HEK293 (cell line): ENCODE measurements at regions not wholly inside any gene's neighbourhood (a gene's known extent, or its start where the extent isn't known, plus 50 kb on each side); places are given as distances from the start of the nearest gene placed in this dataset.
"Not testable (repeated sequence)": the region's sequence is repeated elsewhere in the genome, so short reads cannot be mapped to it uniquely, and the experiment has no call there.

Source experiments
- CTCF ChIA-PET: fragments of 350-600 bp; formaldehyde crosslinking; extraction: SDS; loops from one replicate; lab custom pipeline; 2021; ENCODE audit warnings: antibody characterized with exemption; lab: Yijun Ruan, JAX
- POLR2A ChIA-PET: fragments of 300-600 bp; formaldehyde crosslinking; extraction: SDS; loops from one replicate; lab custom pipeline; 2020; ENCODE audit warnings: antibody characterized with exemption, inconsistent platforms; lab: Yijun Ruan, JAX
- H3K27ac ChIP-seq: fragments of 200-500 bp; sonication (Bioruptor generic); 2 replicates; pipeline ENCODE4 v1.5.1; 2014; ENCODE audit warnings: low read depth, low read length, control low read depth, inconsistent platforms; ENCODE audit errors: extremely low read depth
- H3K36me3 ChIP-seq, 2 experiments: fragments of 200-500 bp in 1 of 2; sonication (Bioruptor generic) in 1 of 2; 1 replicate in 1 of 2; 2 replicates in 1 of 2; pipeline ENCODE4 v1.5.1; 2014 to 2017; ENCODE audit warnings: inconsistent platforms in 2 of 2, low read length in 2 of 2; ENCODE audit not compliant: control insufficient read depth in 2 of 2, insufficient read depth in 1 of 2
- H3K4me1 ChIP-seq: fragments of 200-500 bp; sonication (Bioruptor generic); 2 replicates; pipeline ENCODE4 v1.5.1; 2014; ENCODE audit warnings: mild to moderate bottlenecking, low read length, inconsistent platforms; ENCODE audit not compliant: control insufficient read depth, insufficient read depth
- H3K4me3 ChIP-seq: 2 replicates; pipeline ENCODE4 v1.5.1; 2011; ENCODE audit warnings: low read depth, mild to moderate bottlenecking, control low read depth, low read length, moderate library complexity
- H3K9me3 ChIP-seq: fragments of 200-500 bp; sonication (Bioruptor generic); 2 replicates; pipeline ENCODE4 v1.5.1; 2014; ENCODE audit warnings: low read depth, low read length, inconsistent platforms; ENCODE audit not compliant: control insufficient read depth, insufficient read depth
- GLI4 ChIP-seq: fragments of 450-650 bp; formaldehyde crosslinking; IDR thresholded peaks from 2 replicates; pipeline ENCODE4 v1.5.1; 2016; ENCODE audit warnings: missing biosample characterization, missing genetic modification characterization
- GLIS2 ChIP-seq: fragments of 450-650 bp; formaldehyde crosslinking; IDR thresholded peaks from 2 replicates; pipeline ENCODE4 v1.5.1; 2016; ENCODE audit warnings: missing biosample characterization, missing genetic modification characterization
- SCRT2 ChIP-seq: fragments of 450-650 bp; formaldehyde crosslinking; IDR thresholded peaks from 2 replicates; pipeline ENCODE4 v1.5.1; 2016; ENCODE audit warnings: missing biosample characterization, missing genetic modification characterization
- YY1 ChIP-seq: fragments of 450-650 bp; formaldehyde crosslinking; IDR thresholded peaks from 2 replicates; pipeline ENCODE4 v1.5.1; 2018; ENCODE audit warnings: missing biosample characterization, missing genetic modification characterization
- ZNF132 ChIP-seq: fragments of 450-650 bp; formaldehyde crosslinking; IDR thresholded peaks from 2 replicates; pipeline ENCODE4 v1.5.1; 2017; ENCODE audit warnings: missing biosample characterization, missing genetic modification characterization, borderline replicate concordance
- ZNF138 ChIP-seq: fragments of 450-650 bp; formaldehyde crosslinking; IDR thresholded peaks from 2 replicates; pipeline ENCODE4 v1.5.1; 2016; ENCODE audit warnings: missing biosample characterization, missing genetic modification characterization, borderline replicate concordance
- ZNF202 ChIP-seq: fragments of 450-650 bp; formaldehyde crosslinking; IDR thresholded peaks from 2 replicates; pipeline ENCODE4 v1.5.1; 2016; ENCODE audit warnings: missing biosample characterization, missing genetic modification characterization, borderline replicate concordance
- ZNF341 ChIP-seq: fragments of 450-650 bp; formaldehyde crosslinking; IDR thresholded peaks from 2 replicates; pipeline ENCODE4; 2016; ENCODE audit warnings: low read depth, missing biosample characterization, missing genetic modification characterization
- ZNF530 ChIP-seq: fragments of 450-650 bp; formaldehyde crosslinking; IDR thresholded peaks from 2 replicates; pipeline ENCODE4 v1.5.1; 2016; ENCODE audit warnings: low read depth, missing biosample characterization, missing genetic modification characterization
- ZNF558 ChIP-seq: fragments of 450-650 bp; formaldehyde crosslinking; IDR thresholded peaks from 2 replicates; pipeline ENCODE4 v1.5.1; 2016; ENCODE audit warnings: missing biosample characterization, missing genetic modification characterization
- ZNF747 ChIP-seq: fragments of 450-650 bp; formaldehyde crosslinking; IDR thresholded peaks from 2 replicates; pipeline ENCODE4 v1.5.1; 2016; ENCODE audit warnings: missing biosample characterization, missing genetic modification characterization
- ZSCAN23 ChIP-seq: fragments of 450-650 bp; formaldehyde crosslinking; IDR thresholded peaks from 2 replicates; pipeline ENCODE4 v1.5.1; 2016; ENCODE audit warnings: missing biosample characterization, missing genetic modification characterization
- TF ChIP-seq, protein P1 (sequence below): fragments of 450-650 bp; formaldehyde crosslinking; IDR thresholded peaks from 2 replicates; pipeline ENCODE4 v1.5.1; 2017; ENCODE audit warnings: missing biosample characterization, missing genetic modification characterization
- TF ChIP-seq, protein P2 (sequence below): fragments of 450-650 bp; formaldehyde crosslinking; IDR thresholded peaks from 2 replicates; pipeline ENCODE4 v1.5.1; 2016; ENCODE audit warnings: missing biosample characterization, missing genetic modification characterization
- TF ChIP-seq, protein P3 (sequence below): fragments of 450-650 bp; formaldehyde crosslinking; IDR thresholded peaks from 2 replicates; pipeline ENCODE4 v1.5.1; 2016; ENCODE audit warnings: missing biosample characterization, missing genetic modification characterization, borderline replicate concordance
- TF ChIP-seq, protein P4 (sequence below): fragments of 450-650 bp; formaldehyde crosslinking; IDR thresholded peaks from 2 replicates; pipeline ENCODE4 v1.5.1; 2016; ENCODE audit warnings: missing biosample characterization, missing genetic modification characterization, borderline replicate concordance

DNA sequence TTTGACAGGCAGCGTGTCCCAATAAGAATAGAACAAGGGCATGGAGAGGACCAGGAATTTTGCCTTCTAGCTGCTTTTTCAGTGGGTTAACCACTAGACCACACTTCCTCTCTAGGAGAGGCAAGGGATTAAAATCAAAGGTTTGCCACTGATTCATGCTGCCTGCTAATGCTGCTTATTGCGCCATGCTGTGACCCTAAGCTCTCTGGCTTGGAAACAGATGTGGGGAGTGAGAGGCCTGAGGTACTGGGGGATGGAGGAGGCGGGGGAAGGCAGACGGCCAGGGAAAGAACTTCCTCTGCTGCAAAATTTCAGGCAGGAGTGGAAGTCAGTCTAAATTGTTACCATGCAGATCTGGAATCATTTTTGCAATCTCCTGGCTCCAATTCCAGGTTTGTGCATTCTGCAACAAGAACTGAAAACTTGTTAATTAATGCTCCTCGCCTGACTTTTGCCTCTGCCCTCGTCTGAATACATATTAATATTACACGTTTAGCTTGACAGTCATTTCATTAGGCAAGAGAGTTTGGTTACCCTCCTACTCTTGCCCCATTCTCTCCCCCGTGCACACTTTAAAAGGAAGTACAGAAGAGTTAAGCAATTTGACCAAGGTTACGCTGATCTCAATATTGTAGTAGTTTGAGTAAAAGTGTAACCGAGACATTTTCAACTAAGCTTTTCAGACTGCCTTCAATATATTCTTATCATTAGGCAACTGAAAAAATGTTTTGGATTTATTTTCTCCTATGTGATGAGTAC lies 121.7 kb upstream of the SPRED1 start:
- ChIA-PET POLR2A (no interaction called here), CTCF (interaction anchor here (0.6 kb wide), 2 partner anchors 49 to 126 kb away, joined by 3 to 5 read pairs; no protein-coding TSS in a partner anchor)
- no peaks in the 10 kb centered on the region for H3K9me3 ChIP-seq
- no peak for TF ChIP-seq ZNF341 (tag by site-specific recombination)
- no peak for TF ChIP-seq ZSCAN23 (tag by site-specific recombination)
- no peak for TF ChIP-seq GLI4
- TF ChIP-seq, protein P1, sequence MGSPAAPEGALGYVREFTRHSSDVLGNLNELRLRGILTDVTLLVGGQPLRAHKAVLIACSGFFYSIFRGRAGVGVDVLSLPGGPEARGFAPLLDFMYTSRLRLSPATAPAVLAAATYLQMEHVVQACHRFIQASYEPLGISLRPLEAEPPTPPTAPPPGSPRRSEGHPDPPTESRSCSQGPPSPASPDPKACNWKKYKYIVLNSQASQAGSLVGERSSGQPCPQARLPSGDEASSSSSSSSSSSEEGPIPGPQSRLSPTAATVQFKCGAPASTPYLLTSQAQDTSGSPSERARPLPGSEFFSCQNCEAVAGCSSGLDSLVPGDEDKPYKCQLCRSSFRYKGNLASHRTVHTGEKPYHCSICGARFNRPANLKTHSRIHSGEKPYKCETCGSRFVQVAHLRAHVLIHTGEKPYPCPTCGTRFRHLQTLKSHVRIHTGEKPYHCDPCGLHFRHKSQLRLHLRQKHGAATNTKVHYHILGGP (tag by site-specific recombination): no peak
- TF ChIP-seq, all 188 proteins: peak for 0
- no peaks in the 10 kb centered on the region for H3K36me3 ChIP-seq
- no peak overlapping the region for H3K27ac ChIP-seq
- no peak overlapping the region for H3K4me3 ChIP-seq
- H3K4me1 ChIP-seq: peaks cover 3% of the 10 kb centered on the region; the same call in 1 of the 2 replicates

DNA sequence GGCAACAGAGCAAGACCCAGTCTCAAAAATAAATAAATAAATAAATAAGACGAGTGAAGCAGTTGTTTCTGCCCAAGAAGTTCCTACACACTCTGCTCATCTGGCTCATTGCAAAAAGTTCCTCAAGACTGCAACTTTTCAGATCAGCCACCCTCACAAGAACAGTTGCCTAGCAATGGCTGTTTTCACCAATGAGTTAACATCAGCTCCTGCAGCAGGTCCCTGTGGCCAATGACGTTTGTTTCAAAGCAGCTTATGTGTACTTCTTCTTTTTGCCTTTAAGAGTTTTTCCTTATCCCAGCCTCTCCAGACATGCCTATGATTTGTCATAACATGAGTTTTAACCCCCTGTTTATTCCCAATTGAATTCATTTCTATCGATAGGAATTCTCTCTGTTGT lies 118.4 kb upstream of the SPRED1 start:
- ChIA-PET POLR2A (interaction anchor here (0.6 kb wide), 1 partner anchor 117 kb away, joined by 4 read pairs; no protein-coding TSS in a partner anchor), CTCF (no interaction called here)
- no peaks in the 10 kb centered on the region for H3K4me1 ChIP-seq
- H3K9me3 ChIP-seq: no peaks in the 10 kb centered on the region
- no peaks in the 10 kb centered on the region for H3K36me3 ChIP-seq
- TF ChIP-seq ZNF138 (tag by site-specific recombination): no peak
- TF ChIP-seq SCRT2 (tag by site-specific recombination): peak; percentile 74
- TF ChIP-seq, protein P2, sequence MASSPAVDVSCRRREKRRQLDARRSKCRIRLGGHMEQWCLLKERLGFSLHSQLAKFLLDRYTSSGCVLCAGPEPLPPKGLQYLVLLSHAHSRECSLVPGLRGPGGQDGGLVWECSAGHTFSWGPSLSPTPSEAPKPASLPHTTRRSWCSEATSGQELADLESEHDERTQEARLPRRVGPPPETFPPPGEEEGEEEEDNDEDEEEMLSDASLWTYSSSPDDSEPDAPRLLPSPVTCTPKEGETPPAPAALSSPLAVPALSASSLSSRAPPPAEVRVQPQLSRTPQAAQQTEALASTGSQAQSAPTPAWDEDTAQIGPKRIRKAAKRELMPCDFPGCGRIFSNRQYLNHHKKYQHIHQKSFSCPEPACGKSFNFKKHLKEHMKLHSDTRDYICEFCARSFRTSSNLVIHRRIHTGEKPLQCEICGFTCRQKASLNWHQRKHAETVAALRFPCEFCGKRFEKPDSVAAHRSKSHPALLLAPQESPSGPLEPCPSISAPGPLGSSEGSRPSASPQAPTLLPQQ: no peak
- no peak overlapping the region for H3K27ac ChIP-seq
- H3K4me3 ChIP-seq: no peak overlapping the region

DNA sequence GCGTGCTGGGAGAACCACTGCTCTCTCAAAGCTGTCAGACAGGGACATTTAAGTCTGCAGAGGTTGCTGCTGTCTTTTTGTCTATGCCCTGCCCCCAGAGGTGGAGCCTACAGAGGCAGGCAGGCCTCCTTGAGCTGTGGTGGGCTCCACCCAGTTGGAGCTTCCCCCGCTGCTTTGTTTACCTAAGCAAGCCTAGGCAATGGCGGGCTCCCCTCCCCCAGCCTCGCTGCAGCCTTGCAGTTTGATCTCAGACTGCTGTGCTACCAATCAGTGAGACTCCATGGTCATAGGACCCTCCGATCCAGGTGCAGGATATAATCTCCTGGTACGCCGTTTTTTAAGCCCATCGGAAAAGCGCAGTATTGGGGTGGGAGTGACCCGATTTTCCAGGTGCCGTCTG lies 110.4 kb upstream of the SPRED1 start:
- H3K4me1 ChIP-seq, H3K4me3 ChIP-seq, H3K27ac ChIP-seq, H3K36me3 ChIP-seq, POLR2A ChIA-PET, CTCF ChIA-PET, H3K9me3 ChIP-seq: not testable (repeated sequence)

DNA sequence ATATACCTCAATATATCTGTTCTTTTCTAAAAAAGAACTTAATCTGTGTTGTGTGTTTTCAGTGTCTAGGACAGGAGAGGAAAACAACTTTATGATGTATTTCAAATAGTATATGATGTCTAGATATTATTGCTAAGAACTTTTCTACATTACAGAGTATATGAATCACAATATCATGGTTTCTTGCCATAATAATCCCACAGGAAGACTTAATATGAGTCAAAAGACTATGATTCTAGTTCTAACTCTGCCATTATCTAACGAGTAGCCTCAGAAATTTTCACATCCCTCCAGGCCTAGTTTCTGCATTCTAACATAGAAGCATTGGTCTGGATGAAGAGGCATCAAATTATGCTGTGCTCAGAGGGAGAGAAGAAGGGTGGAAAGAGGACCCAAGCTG lies 107.7 kb upstream of the SPRED1 start:
- H3K4me1 ChIP-seq: no peaks in the 10 kb centered on the region
- no peak for TF ChIP-seq ZNF132 (tag by site-specific recombination)
- TF ChIP-seq GLIS2 (tag by site-specific recombination): no peak
- TF ChIP-seq ZNF747 (tag by site-specific recombination): no peak
- no peak for TF ChIP-seq ZNF558 (tag by site-specific recombination)
- no peak for TF ChIP-seq ZNF202 (tag by site-specific recombination)
- TF ChIP-seq, protein P3, sequence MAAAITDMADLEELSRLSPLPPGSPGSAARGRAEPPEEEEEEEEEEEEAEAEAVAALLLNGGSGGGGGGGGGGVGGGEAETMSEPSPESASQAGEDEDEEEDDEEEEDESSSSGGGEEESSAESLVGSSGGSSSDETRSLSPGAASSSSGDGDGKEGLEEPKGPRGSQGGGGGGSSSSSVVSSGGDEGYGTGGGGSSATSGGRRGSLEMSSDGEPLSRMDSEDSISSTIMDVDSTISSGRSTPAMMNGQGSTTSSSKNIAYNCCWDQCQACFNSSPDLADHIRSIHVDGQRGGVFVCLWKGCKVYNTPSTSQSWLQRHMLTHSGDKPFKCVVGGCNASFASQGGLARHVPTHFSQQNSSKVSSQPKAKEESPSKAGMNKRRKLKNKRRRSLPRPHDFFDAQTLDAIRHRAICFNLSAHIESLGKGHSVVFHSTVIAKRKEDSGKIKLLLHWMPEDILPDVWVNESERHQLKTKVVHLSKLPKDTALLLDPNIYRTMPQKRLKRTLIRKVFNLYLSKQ (tag by site-specific recombination): no peak
- TF ChIP-seq, protein P4, sequence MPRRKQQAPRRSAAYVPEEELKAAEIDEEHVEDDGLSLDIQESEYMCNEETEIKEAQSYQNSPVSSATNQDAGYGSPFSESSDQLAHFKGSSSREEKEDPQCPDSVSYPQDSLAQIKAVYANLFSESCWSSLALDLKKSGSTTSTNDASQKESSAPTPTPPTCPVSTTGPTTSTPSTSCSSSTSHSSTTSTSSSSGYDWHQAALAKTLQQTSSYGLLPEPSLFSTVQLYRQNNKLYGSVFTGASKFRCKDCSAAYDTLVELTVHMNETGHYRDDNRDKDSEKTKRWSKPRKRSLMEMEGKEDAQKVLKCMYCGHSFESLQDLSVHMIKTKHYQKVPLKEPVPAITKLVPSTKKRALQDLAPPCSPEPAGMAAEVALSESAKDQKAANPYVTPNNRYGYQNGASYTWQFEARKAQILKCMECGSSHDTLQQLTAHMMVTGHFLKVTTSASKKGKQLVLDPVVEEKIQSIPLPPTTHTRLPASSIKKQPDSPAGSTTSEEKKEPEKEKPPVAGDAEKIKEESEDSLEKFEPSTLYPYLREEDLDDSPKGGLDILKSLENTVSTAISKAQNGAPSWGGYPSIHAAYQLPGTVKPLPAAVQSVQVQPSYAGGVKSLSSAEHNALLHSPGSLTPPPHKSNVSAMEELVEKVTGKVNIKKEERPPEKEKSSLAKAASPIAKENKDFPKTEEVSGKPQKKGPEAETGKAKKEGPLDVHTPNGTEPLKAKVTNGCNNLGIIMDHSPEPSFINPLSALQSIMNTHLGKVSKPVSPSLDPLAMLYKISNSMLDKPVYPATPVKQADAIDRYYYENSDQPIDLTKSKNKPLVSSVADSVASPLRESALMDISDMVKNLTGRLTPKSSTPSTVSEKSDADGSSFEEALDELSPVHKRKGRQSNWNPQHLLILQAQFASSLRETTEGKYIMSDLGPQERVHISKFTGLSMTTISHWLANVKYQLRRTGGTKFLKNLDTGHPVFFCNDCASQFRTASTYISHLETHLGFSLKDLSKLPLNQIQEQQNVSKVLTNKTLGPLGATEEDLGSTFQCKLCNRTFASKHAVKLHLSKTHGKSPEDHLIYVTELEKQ (tag by site-specific recombination): no peak
- no peak for TF ChIP-seq YY1 (tag by site-specific recombination)
- TF ChIP-seq ZNF530 (tag by site-specific recombination): no peak
- TF ChIP-seq, all 188 proteins: peak for 0
- Histone ChIP-seq H3K9me3 (no peaks in the 10 kb centered on the region), H3K27ac (no peak overlapping the region), H3K4me3 (no peak overlapping the region), H3K36me3 (no peaks in the 10 kb centered on the region)
- CTCF ChIA-PET: no interaction called here
- POLR2A ChIA-PET: no interaction called here
